ENCODE measurements at regions not wholly inside any gene's neighbourhood (a gene's known extent, or its start where the extent isn't known, plus 50 kb on each side); places are given as distances from the start of the nearest gene placed in this dataset.

GRCh38 chr4:4687935-4688727 lies 146.3 kb upstream of the STX18 start:
- no peak overlapping the region for H3K27ac Mint-ChIP-seq
- peaks cover 4% of the 10 kb centered on the region for H3K9me3 Mint-ChIP-seq (ENCODE audit: low read depth)
- DNase-seq (no peak), ATAC-seq (no peak)
- intact Hi-C loops (cut with DNase I, micrococcal nuclease), result no loop called here
- no peaks in the 10 kb centered on the region for H3K27me3 Mint-ChIP-seq
- peaks cover 14% of the 10 kb centered on the region for H3K36me3 Mint-ChIP-seq (ENCODE audit: low read depth)
- no peaks in the 10 kb centered on the region for H3K4me1 Mint-ChIP-seq
- ChIA-PET POLR2A (no interaction called here), CTCF (no interaction called here)
- no peak overlapping the region for H3K4me3 Mint-ChIP-seq

- CTCF ChIA-PET, result no interaction called here
Observed at GRCh38 chr4:4687100-4687499, 145.3 kb upstream of the STX18 start.

GRCh38 chr4:4685810-4686795 lies 144.3 kb upstream of the STX18 start:
- DNase-seq, result no peak
- no peak for ATAC-seq
- ChIA-PET POLR2A (no interaction called here), CTCF (no interaction called here)
- H3K27me3 Mint-ChIP-seq, result no peaks in the 10 kb centered on the region
- peaks cover 14% of the 10 kb centered on the region for H3K36me3 Mint-ChIP-seq (ENCODE audit: low read depth)
- H3K4me3 Mint-ChIP-seq, result no peak overlapping the region
- H3K27ac Mint-ChIP-seq, result no peak overlapping the region
- intact Hi-C loops (cut with DNase I, micrococcal nuclease), result no loop called here
- H3K9me3 Mint-ChIP-seq (ENCODE audit: low read depth), result peaks cover 4% of the 10 kb centered on the region
- H3K4me1 Mint-ChIP-seq, result no peaks in the 10 kb centered on the region

More at GRCh38 chr4:4687100-4687499, 145.3 kb upstream of the STX18 start:
- peaks cover 4% of the 10 kb centered on the region for H3K9me3 Mint-ChIP-seq (ENCODE audit: low read depth)
- intact Hi-C loops (cut with DNase I, micrococcal nuclease), result no loop called here
- ATAC-seq, result no peak
- no peaks in the 10 kb centered on the region for H3K27me3 Mint-ChIP-seq
- no peaks in the 10 kb centered on the region for H3K4me1 Mint-ChIP-seq
- no peak overlapping the region for H3K27ac Mint-ChIP-seq
- H3K4me3 Mint-ChIP-seq, result no peak overlapping the region
- DNase-seq, result no peak
- POLR2A ChIA-PET, result no interaction called here
- peaks cover 14% of the 10 kb centered on the region for H3K36me3 Mint-ChIP-seq (ENCODE audit: low read depth)

- ChIA-PET POLR2A (no interaction called here), CTCF (no interaction called here)
- no peak for DNase-seq
- intact Hi-C loops (cut with DNase I, micrococcal nuclease), result no loop called here
- peaks cover 2% of the 10 kb centered on the region for H3K9me3 Mint-ChIP-seq (ENCODE audit: low read depth)
- no peak overlapping the region for H3K4me3 Mint-ChIP-seq
- no peak overlapping the region for H3K27ac Mint-ChIP-seq
- no peaks in the 10 kb centered on the region for H3K27me3 Mint-ChIP-seq
- no peak for ATAC-seq
- peaks cover 2% of the 10 kb centered on the region for H3K36me3 Mint-ChIP-seq (ENCODE audit: low read depth)
- no peaks in the 10 kb centered on the region for H3K4me1 Mint-ChIP-seq
Observed at GRCh38 chr4:4681653-4682052, 139.8 kb upstream of the STX18 start.

- intact Hi-C loops (cut with DNase I, micrococcal nuclease), result no loop called here
- Mint-ChIP-seq H3K4me1 (no peaks in the 10 kb centered on the region), H3K27me3 (no peaks in the 10 kb centered on the region), H3K27ac (no peak overlapping the region), H3K36me3 (ENCODE audit: low read depth) (peaks cover 2% of the 10 kb centered on the region), H3K9me3 (ENCODE audit: low read depth) (peaks cover 2% of the 10 kb centered on the region), H3K4me3 (no peak overlapping the region)
- ChIA-PET CTCF (interaction anchor here (1.1 kb wide), 1 partner anchor 32 kb away, joined by 3 read pairs; no protein-coding TSS in a partner anchor), POLR2A (no interaction called here)
- no peak for DNase-seq
- ATAC-seq, result no peak
Observed at GRCh38 chr4:4680758-4681157, 138.9 kb upstream of the STX18 start.

- Mint-ChIP-seq H3K27me3 (no peaks in the 10 kb centered on the region), H3K4me3 (no peak overlapping the region), H3K9me3 (ENCODE audit: low read depth) (peaks cover 2% of the 10 kb centered on the region), H3K36me3 (ENCODE audit: low read depth) (peaks cover 2% of the 10 kb centered on the region), H3K27ac (no peak overlapping the region), H3K4me1 (no peaks in the 10 kb centered on the region)
- ChIA-PET POLR2A (no interaction called here), CTCF (interaction anchor here (1.1 kb wide), 1 partner anchor 31 kb away, joined by 3 read pairs; no protein-coding TSS in a partner anchor)
- ATAC-seq, result no peak
- intact Hi-C loops (cut with DNase I, micrococcal nuclease), result no loop called here
- DNase-seq, result no peak
Observed at GRCh38 chr4:4680243-4680642, 138.4 kb upstream of the STX18 start.

- H3K4me3 Mint-ChIP-seq, result no peak overlapping the region
- no peak overlapping the region for H3K27ac Mint-ChIP-seq
- no peaks in the 10 kb centered on the region for H3K4me1 Mint-ChIP-seq
- peaks cover 2% of the 10 kb centered on the region for H3K9me3 Mint-ChIP-seq (ENCODE audit: low read depth)
- peaks cover 2% of the 10 kb centered on the region for H3K36me3 Mint-ChIP-seq (ENCODE audit: low read depth)
- ATAC-seq (no peak), DNase-seq (peak; percentile 21)
- H3K27me3 Mint-ChIP-seq, result no peaks in the 10 kb centered on the region
- intact Hi-C loops (cut with DNase I, micrococcal nuclease), result no loop called here
- ChIA-PET POLR2A (no interaction called here), CTCF (interaction anchor here (0.6 to 0.8 kb wide), 4 partner anchors 9 to 1650 kb away, joined by 3 to 4 read pairs (median 3); no protein-coding TSS in a partner anchor)
Observed at GRCh38 chr4:4677556-4678522, 136.0 kb upstream of the STX18 start.

GRCh38 chr4:4675641-4676040 lies 133.8 kb upstream of the STX18 start:
- no peaks in the 10 kb centered on the region for H3K27me3 Mint-ChIP-seq
- no peak for ATAC-seq
- no peak for DNase-seq
- intact Hi-C loops (cut with DNase I, micrococcal nuclease), result no loop called here
- CTCF ChIA-PET, result no interaction called here
- H3K9me3 Mint-ChIP-seq (ENCODE audit: low read depth), result peaks cover 2% of the 10 kb centered on the region
- peaks cover 2% of the 10 kb centered on the region for H3K36me3 Mint-ChIP-seq (ENCODE audit: low read depth)
- POLR2A ChIA-PET, result no interaction called here
- no peak overlapping the region for H3K4me3 Mint-ChIP-seq
- no peaks in the 10 kb centered on the region for H3K4me1 Mint-ChIP-seq
- H3K27ac Mint-ChIP-seq, result no peak overlapping the region

- H3K27ac Mint-ChIP-seq, result no peak overlapping the region
- ChIA-PET CTCF (no interaction called here), POLR2A (no interaction called here)
- H3K27me3 Mint-ChIP-seq, result no peaks in the 10 kb centered on the region
- H3K4me1 Mint-ChIP-seq, result no peaks in the 10 kb centered on the region
- peaks cover 2% of the 10 kb centered on the region for H3K36me3 Mint-ChIP-seq (ENCODE audit: low read depth)
- intact Hi-C loops (cut with DNase I, micrococcal nuclease), result no loop called here
- peaks cover 2% of the 10 kb centered on the region for H3K9me3 Mint-ChIP-seq (ENCODE audit: low read depth)
- ATAC-seq (no peak), DNase-seq (no peak)
- H3K4me3 Mint-ChIP-seq, result no peak overlapping the region
Observed at GRCh38 chr4:4675051-4675581, 133.3 kb upstream of the STX18 start.

- H3K27me3 Mint-ChIP-seq, result no peaks in the 10 kb centered on the region
- peaks cover 2% of the 10 kb centered on the region for H3K9me3 Mint-ChIP-seq (ENCODE audit: low read depth)
- no peak overlapping the region for H3K27ac Mint-ChIP-seq
- peaks cover 2% of the 10 kb centered on the region for H3K36me3 Mint-ChIP-seq (ENCODE audit: low read depth)
- peak; percentile 9 for DNase-seq
- CTCF ChIA-PET, result interaction anchor here (0.6 to 0.7 kb wide), 2 partner anchors 129 to 156 kb away, joined by 3 read pairs; no protein-coding TSS in a partner anchor
- H3K4me3 Mint-ChIP-seq, result no peak overlapping the region
- intact Hi-C loops (cut with DNase I, micrococcal nuclease), result no loop called here
- no peak for ATAC-seq
- POLR2A ChIA-PET, result no interaction called here
- H3K4me1 Mint-ChIP-seq, result no peaks in the 10 kb centered on the region
Observed at GRCh38 chr4:4673070-4673469, 131.2 kb upstream of the STX18 start.

GRCh38 chr4:4672402-4672801 lies 130.6 kb upstream of the STX18 start:
- POLR2A ChIA-PET, result no interaction called here
- ATAC-seq (no peak), DNase-seq (no peak)
- Mint-ChIP-seq H3K27ac (no peak overlapping the region), H3K36me3 (ENCODE audit: low read depth) (no peaks in the 10 kb centered on the region), H3K4me3 (no peak overlapping the region), H3K9me3 (ENCODE audit: low read depth) (no peaks in the 10 kb centered on the region), H3K27me3 (no peaks in the 10 kb centered on the region), H3K4me1 (no peaks in the 10 kb centered on the region)
- CTCF ChIA-PET, result interaction anchor here (0.6 to 0.7 kb wide), 2 partner anchors 128 to 155 kb away, joined by 3 read pairs; no protein-coding TSS in a partner anchor
- intact Hi-C loops (cut with DNase I, micrococcal nuclease), result no loop called here
